Peyer's patch (tissue), 4 donors: ENCODE measurements at regions not wholly inside any gene's neighbourhood (a gene's known extent, or its start where the extent isn't known, plus 50 kb on each side); places are given as distances from the start of the nearest gene placed in this dataset.

ENCODE experiments used
- DNase-seq, 3 donors: peaks; one replicate each; pipeline ENCODE4 v3.0.0-alpha.2; 2017 to 2019
- H3K27ac ChIP-seq, 4 donors: fragments of 200-600 bp; sonication (generic); one replicate each; pipeline ENCODE4 v1.5.1; 2016 to 2019
- H3K27me3 ChIP-seq, 2 donors: fragments of 200-600 bp; sonication (generic); one replicate each; pipeline ENCODE4 v1.5.1; 2019
- H3K36me3 ChIP-seq, 3 donors: fragments of 200-600 bp; sonication (generic); one replicate each; pipeline ENCODE4 v1.5.1; 2016 to 2019
- H3K4me1 ChIP-seq, 4 donors: fragments of 200-600 bp; sonication (generic); one replicate each; pipeline ENCODE4 v1.5.1; 2016 to 2019
- H3K4me3 ChIP-seq, 4 donors: fragments of 200-600 bp; sonication (generic); 1 replicate in 3 of 4; 2 replicates in 1 of 4; pipeline ENCODE4 v1.5.1; 2016 to 2019; ENCODE audit warnings: mild to moderate bottlenecking in 1 of 4
- H3K9me3 ChIP-seq, 4 donors: fragments of 200-600 bp; sonication (generic); one replicate each; pipeline ENCODE4 v1.5.1; 2016 to 2019; ENCODE audit warnings: mild to moderate bottlenecking in 1 of 4
- CTCF ChIP-seq, 6 experiments: fragments of 450-650 bp in 4 of 6; fragments of 200-600 bp in 2 of 6; sonication (generic) in 1 of 6; IDR thresholded peaks; one replicate each; pipeline ENCODE4 v1.5.1; 2017 to 2019; ENCODE audit warnings: antibody characterized with exemption in 6 of 6, mild to moderate bottlenecking in 3 of 6, moderate library complexity in 1 of 6
- POLR2A ChIP-seq, 2 donors: fragments of 450-650 bp; IDR thresholded peaks; one replicate each; pipeline ENCODE4 v1.5.1; 2017; ENCODE audit warnings: antibody characterized with exemption in 2 of 2, mild to moderate bottlenecking in 2 of 2, moderate library complexity in 2 of 2

- Histone ChIP-seq H3K4me1 (no peaks in the 10 kb centered on the region), H3K27me3 (no peaks in the 10 kb centered on the region), H3K36me3 (no peaks in the 10 kb centered on the region), H3K9me3 (no peaks in the 10 kb centered on the region), H3K4me3 (no peak overlapping the region), H3K27ac (no peak overlapping the region)
- no peak for TF ChIP-seq CTCF (IDR thresholded peaks at IDR 0.05)
- no peak for TF ChIP-seq POLR2A (IDR thresholded peaks at IDR 0.05)
- no peak for DNase-seq
These were observed 343.7 kb upstream of the PPP1R2C start for GRCh38 chrX:43121637-43122036.

- TF ChIP-seq POLR2A (IDR thresholded peaks at IDR 0.05) (no peak), CTCF (IDR thresholded peaks at IDR 0.05) (no peak)
- no peaks in the 10 kb centered on the region for H3K4me1 ChIP-seq
- no peak overlapping the region for H3K27ac ChIP-seq
- no peaks in the 10 kb centered on the region for H3K36me3 ChIP-seq
- H3K27me3 ChIP-seq, result no peaks in the 10 kb centered on the region
- H3K4me3 ChIP-seq, result no peak overlapping the region
- no peak for DNase-seq
- no peaks in the 10 kb centered on the region for H3K9me3 ChIP-seq
These were observed 361.7 kb upstream of the PPP1R2C start for GRCh38 chrX:43139645-43140044.

- Histone ChIP-seq H3K4me3 (no peak overlapping the region), H3K27me3 (no peaks in the 10 kb centered on the region), H3K9me3 (no peaks in the 10 kb centered on the region), H3K4me1 (no peaks in the 10 kb centered on the region), H3K36me3 (no peaks in the 10 kb centered on the region), H3K27ac (no peak overlapping the region)
- DNase-seq, result no peak
- TF ChIP-seq POLR2A (IDR thresholded peaks at IDR 0.05) (no peak), CTCF (IDR thresholded peaks at IDR 0.05) (no peak)
These were observed 362.6 kb upstream of the PPP1R2C start for GRCh38 chrX:43140582-43140981.

- Histone ChIP-seq H3K27me3 (no peaks in the 10 kb centered on the region), H3K4me3 (no peak overlapping the region), H3K27ac (no peak overlapping the region), H3K9me3 (no peaks in the 10 kb centered on the region), H3K36me3 (no peaks in the 10 kb centered on the region), H3K4me1 (no peaks in the 10 kb centered on the region)
- TF ChIP-seq POLR2A (IDR thresholded peaks at IDR 0.05) (no peak), CTCF (IDR thresholded peaks at IDR 0.05) (no peak)
- DNase-seq, result no peak
These were observed 363.9 kb upstream of the PPP1R2C start for GRCh38 chrX:43141885-43142284.

GRCh38 chrX:43148305-43148704 is 370.3 kb upstream of the PPP1R2C start:
- DNase-seq, result no peak
- H3K27ac ChIP-seq, result no peak overlapping the region
- no peaks in the 10 kb centered on the region for H3K9me3 ChIP-seq
- H3K4me1 ChIP-seq, result no peaks in the 10 kb centered on the region
- no peak overlapping the region for H3K4me3 ChIP-seq
- no peak for TF ChIP-seq CTCF (IDR thresholded peaks at IDR 0.05)
- no peak for TF ChIP-seq POLR2A (IDR thresholded peaks at IDR 0.05)
- H3K36me3 ChIP-seq, result no peaks in the 10 kb centered on the region
- H3K27me3 ChIP-seq, result no peaks in the 10 kb centered on the region

- no peak overlapping the region for H3K27ac ChIP-seq
- H3K27me3 ChIP-seq, result no peaks in the 10 kb centered on the region
- no peaks in the 10 kb centered on the region for H3K9me3 ChIP-seq
- H3K36me3 ChIP-seq, result no peaks in the 10 kb centered on the region
- H3K4me1 ChIP-seq, result no peaks in the 10 kb centered on the region
- DNase-seq, result no peak
- no peak overlapping the region for H3K4me3 ChIP-seq
- TF ChIP-seq CTCF (IDR thresholded peaks at IDR 0.05) (no peak), POLR2A (IDR thresholded peaks at IDR 0.05) (no peak)
These were observed 387.5 kb upstream of the PPP1R2C start for GRCh38 chrX:43165343-43165920.
